DMS79 (cell line): ENCODE measurements at regions not wholly inside any gene's neighbourhood (a gene's known extent, or its start where the extent isn't known, plus 50 kb on each side); places are given as distances from the start of the nearest gene placed in this dataset.
"Not testable (repeated sequence)": the region's sequence is repeated elsewhere in the genome, so short reads cannot be mapped to it uniquely, and the experiment has no call there.

Source experiments
- DNase-seq: peaks from one replicate; lab custom pipeline; 2025; lab: John Stamatoyannopoulos, UW

GRCh38 chr3:180420016-180420415 is 181.9 kb upstream of the TTC14 start:
- no peak for DNase-seq

DNA sequence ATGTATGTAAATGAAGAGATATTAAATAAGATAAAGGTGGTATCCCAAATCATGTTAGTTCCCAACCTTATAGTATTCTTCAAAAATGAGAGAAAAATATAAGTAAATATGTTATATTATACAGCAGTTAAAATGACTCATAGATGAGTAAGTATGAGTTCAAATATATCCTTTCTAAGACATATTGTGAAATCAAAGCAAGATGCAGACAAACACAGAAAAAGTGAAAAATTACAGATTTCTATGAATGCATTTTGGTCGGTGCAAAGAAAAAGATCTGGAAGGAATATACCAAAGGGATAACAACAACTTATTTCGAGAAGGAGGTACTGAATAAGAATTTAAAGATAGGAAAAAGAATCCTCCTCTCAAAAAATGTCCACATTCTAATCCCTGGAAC is 181.2 kb upstream of the TTC14 start:
- no peak for DNase-seq

DNA sequence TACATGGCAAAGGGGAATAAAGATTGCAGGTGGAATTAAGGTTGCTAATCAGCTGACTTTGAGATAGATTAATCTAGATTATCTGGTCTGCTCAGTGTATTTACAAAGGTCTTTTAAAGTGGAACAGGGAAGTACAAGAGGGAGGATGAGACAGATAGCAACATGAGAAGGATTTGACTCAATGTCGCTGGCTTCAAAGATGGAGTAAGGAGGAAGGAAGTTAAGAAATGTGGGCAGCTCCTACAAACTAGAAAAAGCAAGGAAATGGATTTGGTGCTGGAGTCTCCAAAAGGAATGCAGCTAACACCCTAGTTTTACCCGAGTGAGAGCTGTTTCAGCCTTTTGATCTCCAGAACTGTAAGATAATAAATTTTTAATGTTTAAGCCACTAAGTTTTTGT is 180.7 kb upstream of the TTC14 start:
- DNase-seq, result no peak

DNA sequence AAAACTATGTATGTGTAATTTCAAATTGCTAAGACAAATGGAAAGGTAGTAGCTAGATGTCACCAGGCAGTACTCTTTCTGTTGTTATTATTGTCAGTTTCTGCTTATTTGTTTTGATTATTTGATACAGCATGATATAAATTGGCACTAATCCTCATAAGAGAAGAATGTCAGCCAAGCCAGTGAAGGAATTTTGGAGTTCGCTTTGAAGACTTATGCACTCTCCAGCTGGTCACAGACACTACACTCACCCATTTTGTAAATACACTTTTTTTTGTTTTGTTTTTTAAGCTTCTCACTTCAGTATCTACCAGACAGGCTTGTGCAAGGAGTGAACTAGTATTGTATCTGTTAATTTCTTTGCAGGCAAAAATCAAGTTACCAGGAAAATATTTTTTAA is 180.2 kb upstream of the TTC14 start:
- DNase-seq, result no peak

DNA sequence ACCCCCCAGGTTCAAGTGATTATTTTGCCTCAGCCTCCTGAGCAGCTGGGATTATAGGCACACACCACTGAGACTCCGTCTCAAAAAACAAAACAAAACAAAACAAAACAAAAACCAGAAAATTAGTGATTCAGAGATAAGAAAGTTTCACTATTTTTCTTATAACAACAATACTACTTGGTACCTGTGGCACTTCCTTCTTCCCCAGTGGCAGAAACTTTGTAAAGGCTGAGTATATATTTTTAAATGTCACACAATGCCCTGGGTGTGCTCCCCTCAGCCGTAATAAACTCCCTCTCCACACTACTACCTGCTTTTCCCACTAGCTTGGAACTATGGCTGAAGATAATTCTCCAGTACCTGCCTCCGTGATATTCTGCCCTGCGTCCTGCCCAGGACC is 177.7 kb upstream of the TTC14 start:
- DNase-seq, result not testable (repeated sequence)

DNA sequence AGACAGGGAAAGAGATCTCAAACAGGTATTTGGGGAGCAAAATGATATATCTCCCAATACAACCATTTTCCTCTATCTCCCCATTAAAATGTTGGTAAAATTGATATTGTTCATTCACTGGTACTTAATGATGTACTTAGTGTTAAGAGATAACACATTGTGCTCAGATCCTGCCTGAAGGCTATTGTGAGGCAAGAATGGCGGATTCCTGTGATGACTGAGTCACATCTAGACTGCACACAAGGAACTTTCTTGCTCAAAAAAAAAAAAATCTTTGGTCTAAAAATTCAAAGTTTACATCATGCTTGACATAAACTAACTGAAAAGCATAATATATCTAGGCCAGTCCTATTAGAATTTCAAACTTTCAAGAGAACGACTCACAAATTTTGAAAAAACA is 171.1 kb upstream of the TTC14 start:
- DNase-seq, result no peak

DNA sequence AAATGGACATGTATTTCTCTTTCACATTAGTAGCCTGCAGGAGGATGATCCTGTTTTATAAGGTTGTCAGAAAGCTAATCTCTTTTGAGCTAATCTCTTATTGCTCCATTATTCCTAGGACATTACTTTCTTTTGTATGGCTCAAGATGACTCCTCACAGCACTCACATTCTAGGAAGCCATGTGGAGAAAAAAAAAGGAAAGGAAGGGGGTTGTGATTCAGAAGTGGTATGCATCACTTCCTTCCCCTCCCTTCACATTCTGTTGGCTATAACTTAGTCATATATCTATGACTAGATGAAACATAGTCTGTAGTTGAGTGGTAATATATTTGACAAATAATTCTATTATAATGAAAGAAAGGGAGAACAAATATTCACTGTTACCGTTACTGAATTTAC is 168.8 kb upstream of the TTC14 start:
- DNase-seq, result no peak

- no peak for DNase-seq
Observed at GRCh38 chr3:180447136-180447535, 154.8 kb upstream of the TTC14 start.

GRCh38 chr3:180448407-180448806 is 153.6 kb upstream of the TTC14 start:
- DNase-seq, result not testable (repeated sequence)

- no peak for DNase-seq
Observed at GRCh38 chr3:180457225-180457624, 144.7 kb upstream of the TTC14 start.

- DNase-seq, result no peak
Observed at GRCh38 chr3:180466401-180467011, 135.5 kb upstream of the TTC14 start.

- no peak for DNase-seq
Observed at GRCh38 chr3:180467177-180467576, 134.8 kb upstream of the TTC14 start.

DNA sequence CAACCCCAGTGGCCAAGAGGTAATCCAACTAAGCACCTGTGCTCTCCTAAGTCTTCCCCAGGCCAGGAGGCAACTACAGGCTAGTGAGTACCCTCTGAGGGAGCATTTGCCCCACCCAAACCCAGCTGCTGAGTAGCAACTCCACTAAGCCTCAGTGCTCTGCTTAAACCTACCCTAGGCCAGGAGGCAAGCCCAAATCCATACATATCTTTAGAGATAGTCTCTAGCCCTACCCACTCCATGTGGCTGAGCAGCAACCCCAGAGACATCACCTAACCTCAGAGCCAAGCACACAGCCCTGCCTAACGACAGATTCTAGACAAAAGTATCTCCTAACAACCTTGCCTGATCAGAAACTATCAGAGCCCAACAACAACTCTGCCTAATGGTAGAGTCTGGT is 132.8 kb upstream of the TTC14 start:
- DNase-seq, result no peak

DNA sequence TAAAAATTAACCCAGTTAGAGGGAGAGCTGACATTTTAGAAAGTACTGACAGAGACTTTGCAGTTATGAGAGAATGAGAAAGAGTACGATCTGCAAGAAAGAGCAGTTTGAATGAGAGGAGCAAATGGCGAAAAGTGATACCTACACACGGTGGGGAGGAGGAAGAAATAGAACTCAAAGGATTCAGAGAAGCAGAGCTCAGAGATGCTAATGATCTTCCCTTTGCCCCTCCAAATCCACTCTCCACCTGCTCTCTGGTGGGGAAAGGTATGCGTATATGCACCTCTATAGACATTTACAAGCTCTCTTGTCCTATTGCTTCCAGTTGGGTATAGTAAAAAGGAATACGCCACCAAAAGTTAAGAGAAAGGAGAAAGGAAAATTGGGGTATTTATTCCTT is 123.3 kb upstream of the TTC14 start:
- DNase-seq, result no peak

DNA sequence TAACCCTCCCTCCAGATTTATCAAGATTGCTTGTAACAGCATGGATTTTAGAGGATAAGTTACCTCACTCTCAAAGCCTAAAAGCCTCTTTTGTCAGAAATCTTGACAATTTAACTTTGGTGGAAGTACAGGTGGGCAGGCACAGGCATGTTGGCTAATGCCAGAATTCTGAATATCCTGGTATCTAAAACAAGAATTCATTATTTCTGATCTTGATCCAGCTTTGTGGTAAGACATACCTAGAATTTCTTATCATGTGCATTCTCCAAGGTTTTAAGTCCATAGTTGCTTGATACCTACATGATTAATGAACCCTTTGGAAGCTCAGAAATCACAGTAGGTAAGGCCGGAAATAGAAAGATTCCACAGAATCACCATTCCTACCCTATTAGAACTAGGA is 109.9 kb upstream of the TTC14 start:
- no peak for DNase-seq

GRCh38 chr3:180496995-180497394 is 105.0 kb upstream of the TTC14 start:
- no peak for DNase-seq

GRCh38 chr3:180516368-180516767 is 85.6 kb upstream of the TTC14 start:
- DNase-seq, result no peak

- no peak for DNase-seq
Observed at GRCh38 chr3:180523040-180523439, 78.9 kb upstream of the TTC14 start.

- no peak for DNase-seq
Observed at GRCh38 chr3:180528843-180529242, 73.1 kb upstream of the TTC14 start.

DNA sequence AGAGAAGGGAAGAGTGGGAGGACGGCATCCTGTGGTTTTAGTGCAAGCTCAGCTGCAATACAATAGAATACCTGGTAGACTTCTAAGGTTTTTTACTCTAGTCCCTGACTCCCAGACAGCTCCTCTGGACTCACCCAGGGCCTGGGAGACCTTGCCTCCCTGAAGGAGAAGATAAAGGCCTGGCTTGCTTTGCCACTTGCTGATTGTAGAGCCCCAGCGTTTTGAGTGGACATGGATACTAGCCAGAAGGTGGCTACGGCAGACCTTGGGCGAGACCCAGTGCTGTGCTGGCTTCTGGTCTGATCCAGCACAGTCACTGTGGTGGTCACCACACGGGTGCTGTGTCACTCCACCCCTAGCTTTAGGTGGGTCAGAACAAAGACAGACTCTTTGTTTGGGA is 72.2 kb upstream of the TTC14 start:
- DNase-seq, result no peak

GRCh38 chr3:180530276-180530675 is 71.7 kb upstream of the TTC14 start:
- DNase-seq, result no peak

DNA sequence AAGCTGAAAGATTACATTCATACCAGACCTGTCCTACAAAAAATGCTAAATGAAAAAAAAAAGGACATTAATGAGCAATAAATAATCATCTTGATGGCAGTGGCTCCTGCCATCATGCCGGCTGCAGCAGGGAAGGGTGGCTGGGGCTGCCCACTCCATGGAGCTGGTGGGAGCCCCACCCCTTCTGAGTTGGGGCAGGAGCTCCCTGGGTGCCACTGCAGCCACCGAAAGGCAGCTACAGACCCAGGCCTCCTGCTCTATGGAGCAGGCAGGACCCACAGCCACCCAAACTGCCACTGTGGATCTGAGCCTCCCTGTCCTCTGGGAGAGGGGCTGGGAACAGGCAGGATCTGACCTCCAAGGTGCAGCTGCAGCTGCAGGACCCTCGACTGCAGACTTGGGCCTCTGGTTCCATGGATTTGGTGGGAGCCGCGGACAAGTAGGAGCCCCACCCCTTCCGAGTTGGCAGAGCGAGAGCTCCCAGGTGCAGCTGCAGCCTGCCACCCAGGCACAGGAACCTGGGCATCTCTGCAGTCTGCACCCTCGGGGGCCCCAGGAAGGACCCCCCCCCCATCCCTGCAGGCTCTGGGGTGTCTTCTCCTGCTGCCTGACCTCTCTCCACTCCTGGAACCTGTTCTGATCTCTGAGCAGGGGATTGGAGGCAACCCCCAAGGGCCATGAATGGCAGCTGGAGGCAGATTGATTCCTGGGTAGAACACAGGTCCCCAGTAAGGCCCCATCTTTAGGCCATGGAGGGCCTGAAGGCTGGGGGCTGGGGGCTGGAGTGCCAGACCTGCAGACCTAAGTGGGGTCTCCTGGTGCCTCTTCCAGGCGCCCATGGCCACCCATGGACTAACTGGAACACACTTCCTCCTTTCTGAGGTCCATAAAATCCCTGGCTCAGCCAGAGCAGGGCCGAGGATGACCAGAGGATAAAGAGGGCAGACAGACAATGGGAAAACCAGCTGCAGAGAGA is 70.4 kb upstream of the TTC14 start:
- DNase-seq, result no peak

- DNase-seq, result no peak
Observed at GRCh38 chr3:180534828-180535227, 67.1 kb upstream of the TTC14 start.

- no peak for DNase-seq
Observed at GRCh38 chr3:180538493-180538892, 63.5 kb upstream of the TTC14 start.
